ENCODE measurements at regions not wholly inside any gene's neighbourhood (a gene's known extent, or its start where the extent isn't known, plus 50 kb on each side); places are given as distances from the start of the nearest gene placed in this dataset.

DNA sequence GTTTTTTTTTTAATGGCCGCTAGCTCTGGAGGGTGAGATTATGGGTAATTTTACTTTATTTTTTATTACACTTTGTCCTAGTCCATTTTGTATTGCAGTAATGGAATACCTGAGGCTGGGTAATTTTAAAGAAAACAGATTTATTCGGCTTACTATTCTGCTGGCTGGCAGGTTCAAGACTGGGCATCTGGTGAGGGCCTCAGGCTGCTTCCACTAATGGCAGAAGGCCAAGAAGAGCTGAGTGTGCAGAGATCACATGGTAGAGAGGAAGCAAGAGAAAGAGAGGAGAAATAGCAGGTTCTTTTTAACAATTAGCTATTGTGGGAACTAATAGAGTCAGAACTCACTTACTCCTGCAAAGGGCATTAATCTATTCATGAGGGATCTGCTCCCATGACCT lies 52.4 kb upstream of the ARHGAP28 start:
- Histone ChIP-seq H3K27ac (no peak overlapping the region), H3K27me3 (no peaks in the 10 kb centered on the region), H3K4me1 (no peaks in the 10 kb centered on the region), H3K9me3 (no peaks in the 10 kb centered on the region), H3K4me3 (no peak overlapping the region), H3K36me3 (no peaks in the 10 kb centered on the region)
- intact Hi-C loops (cut with DNase I; ENCODE audit: low total_unique reads), result no loop called here
- TF ChIP-seq, protein P1, sequence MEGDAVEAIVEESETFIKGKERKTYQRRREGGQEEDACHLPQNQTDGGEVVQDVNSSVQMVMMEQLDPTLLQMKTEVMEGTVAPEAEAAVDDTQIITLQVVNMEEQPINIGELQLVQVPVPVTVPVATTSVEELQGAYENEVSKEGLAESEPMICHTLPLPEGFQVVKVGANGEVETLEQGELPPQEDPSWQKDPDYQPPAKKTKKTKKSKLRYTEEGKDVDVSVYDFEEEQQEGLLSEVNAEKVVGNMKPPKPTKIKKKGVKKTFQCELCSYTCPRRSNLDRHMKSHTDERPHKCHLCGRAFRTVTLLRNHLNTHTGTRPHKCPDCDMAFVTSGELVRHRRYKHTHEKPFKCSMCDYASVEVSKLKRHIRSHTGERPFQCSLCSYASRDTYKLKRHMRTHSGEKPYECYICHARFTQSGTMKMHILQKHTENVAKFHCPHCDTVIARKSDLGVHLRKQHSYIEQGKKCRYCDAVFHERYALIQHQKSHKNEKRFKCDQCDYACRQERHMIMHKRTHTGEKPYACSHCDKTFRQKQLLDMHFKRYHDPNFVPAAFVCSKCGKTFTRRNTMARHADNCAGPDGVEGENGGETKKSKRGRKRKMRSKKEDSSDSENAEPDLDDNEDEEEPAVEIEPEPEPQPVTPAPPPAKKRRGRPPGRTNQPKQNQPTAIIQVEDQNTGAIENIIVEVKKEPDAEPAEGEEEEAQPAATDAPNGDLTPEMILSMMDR (IDR thresholded peaks at IDR 0.05), result no peak
- DNase-seq, result no peak

DNA sequence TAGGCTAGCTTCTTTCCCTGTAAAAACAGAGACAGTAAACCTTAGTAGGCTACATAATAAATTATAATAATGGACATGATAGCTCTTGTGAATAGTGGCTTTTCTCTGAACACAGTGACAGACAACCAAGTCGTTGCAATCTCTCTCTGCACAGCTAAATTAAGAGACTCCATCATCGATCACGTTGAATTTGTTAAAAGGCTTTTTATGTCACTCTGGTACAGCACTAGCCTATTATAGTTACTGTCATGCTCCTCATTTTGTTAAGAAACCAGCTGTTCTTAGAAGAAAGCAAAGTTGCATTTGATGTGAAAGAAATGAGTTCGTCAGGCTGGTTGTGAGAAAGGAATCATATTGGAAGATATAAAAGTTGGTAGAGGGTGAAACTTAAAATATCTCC lies 50.3 kb upstream of the ARHGAP28 start:
- intact Hi-C loops (cut with DNase I; ENCODE audit: low total_unique reads), result no loop called here

More for the DNA sequence above, 50.3 kb upstream of the ARHGAP28 start:
- Histone ChIP-seq H3K36me3 (no peaks in the 10 kb centered on the region), H3K27ac (no peak overlapping the region), H3K4me1 (no peaks in the 10 kb centered on the region), H3K4me3 (no peak overlapping the region), H3K9me3 (no peaks in the 10 kb centered on the region), H3K27me3 (no peaks in the 10 kb centered on the region)
- TF ChIP-seq, protein P1 (IDR thresholded peaks at IDR 0.05), result no peak
- no peak for DNase-seq

Measured in tibial artery (tissue), 4 donors.